ENCODE measurements at regions not wholly inside any gene's neighbourhood (a gene's known extent, or its start where the extent isn't known, plus 50 kb on each side); places are given as distances from the start of the nearest gene placed in this dataset.

GRCh38 chr16:86294535-86295196 is 215.7 kb upstream of the FOXF1 start:
- H4K20me1 ChIP-seq (ENCODE audit: insufficient read depth) = no peaks in the 10 kb centered on the region
- no peaks in the 10 kb centered on the region for H3K79me2 ChIP-seq (ENCODE audit: insufficient read depth, low read length)
- no peak for DNase-seq (ENCODE audit: low read depth, low spot score)
- no TSS peak for BruUV-seq (replicated peaks)
- H3K9ac ChIP-seq (ENCODE audit: low read length) = no peak overlapping the region
- ChIA-PET RAD21 (ENCODE audit: low non-redundant PET in 1 of 2, low total read pairs in 2 of 2, uncharacterized antibody in 2 of 2, unreplicated experiment in 2 of 2) (no interaction called here), POLR2A (no interaction called here), CTCF (no interaction called here)
- no peaks in the 10 kb centered on the region for H3K9me2 ChIP-seq (ENCODE audit: insufficient read depth)
- peaks cover 72% of the 10 kb centered on the region for H3K27me3 ChIP-seq (ENCODE audit: insufficient read depth, low read length)
- no peaks in the 10 kb centered on the region for H3K4me1 ChIP-seq (ENCODE audit: control insufficient read depth in 1 of 2, insufficient read depth in 2 of 2, low read length in 2 of 2)
- H3K27ac ChIP-seq (ENCODE audit: low read depth, low read length) = no peak overlapping the region
- intact Hi-C loops (cut with micrococcal nuclease) = no loop called here
- H3K4me2 ChIP-seq (ENCODE audit: low read length) = no peak overlapping the region
- no peak overlapping the region for H2AFZ ChIP-seq (ENCODE audit: low read depth, low read length, poor library complexity, severe bottlenecking)
- no peaks in the 10 kb centered on the region for H3K36me3 ChIP-seq (ENCODE audit: control insufficient read depth in 1 of 2, insufficient read depth in 2 of 2, low read length in 2 of 2)
- TF ChIP-seq CEBPB (IDR thresholded peaks at IDR 0.05; ENCODE audit: low read depth) = no peak
- no peak overlapping the region for H3K4me3 ChIP-seq (replicated peaks in 1 of 2; ENCODE audit: low read depth in 1 of 2, low read length in 2 of 2)
- H3K9me3 ChIP-seq (ENCODE audit: control insufficient read depth in 1 of 2, insufficient read depth in 1 of 2, low read depth in 1 of 2, low read length in 2 of 2) = no peaks in the 10 kb centered on the region
- no peak for ATAC-seq

DNA sequence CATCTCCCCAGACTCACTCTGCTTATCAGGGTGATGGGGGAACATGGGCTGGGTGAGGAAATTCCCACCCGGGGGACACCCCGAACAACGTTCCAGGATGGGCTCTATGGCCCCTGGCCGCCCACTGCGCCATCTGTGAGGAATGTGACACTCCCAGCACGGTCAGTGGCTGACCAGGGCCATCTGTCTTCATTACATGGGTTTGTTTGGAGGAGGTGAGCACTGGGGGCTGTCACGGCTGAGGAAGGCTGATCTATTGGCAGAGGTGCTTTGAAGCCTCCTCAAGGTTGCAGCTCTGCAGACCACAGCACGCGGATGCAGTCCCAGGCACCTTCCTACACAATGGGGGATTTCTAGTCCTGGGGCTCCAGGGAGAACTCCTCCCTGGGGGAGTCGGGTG is 214.1 kb upstream of the FOXF1 start:
- ChIA-PET CTCF (no interaction called here), POLR2A (no interaction called here), RAD21 (ENCODE audit: low non-redundant PET in 1 of 2, low total read pairs in 2 of 2, uncharacterized antibody in 2 of 2, unreplicated experiment in 2 of 2) (no interaction called here)
- no peak overlapping the region for H3K9ac ChIP-seq (ENCODE audit: low read length)
- no peak overlapping the region for H3K4me3 ChIP-seq (replicated peaks in 1 of 2; ENCODE audit: low read depth in 1 of 2, low read length in 2 of 2)
- DNase-seq (ENCODE audit: low read depth, low spot score) (no peak), ATAC-seq (no peak)
- H3K27ac ChIP-seq (ENCODE audit: low read depth, low read length) = no peak overlapping the region
- H3K27me3 ChIP-seq (ENCODE audit: insufficient read depth, low read length) = peaks cover 64% of the 10 kb centered on the region
- no peak overlapping the region for H2AFZ ChIP-seq (ENCODE audit: low read depth, low read length, poor library complexity, severe bottlenecking)
- TF ChIP-seq JUND (IDR thresholded peaks at IDR 0.05) = no peak
- TF ChIP-seq ZFX (IDR thresholded peaks at IDR 0.05) = no peak
- TF ChIP-seq, protein P1, sequence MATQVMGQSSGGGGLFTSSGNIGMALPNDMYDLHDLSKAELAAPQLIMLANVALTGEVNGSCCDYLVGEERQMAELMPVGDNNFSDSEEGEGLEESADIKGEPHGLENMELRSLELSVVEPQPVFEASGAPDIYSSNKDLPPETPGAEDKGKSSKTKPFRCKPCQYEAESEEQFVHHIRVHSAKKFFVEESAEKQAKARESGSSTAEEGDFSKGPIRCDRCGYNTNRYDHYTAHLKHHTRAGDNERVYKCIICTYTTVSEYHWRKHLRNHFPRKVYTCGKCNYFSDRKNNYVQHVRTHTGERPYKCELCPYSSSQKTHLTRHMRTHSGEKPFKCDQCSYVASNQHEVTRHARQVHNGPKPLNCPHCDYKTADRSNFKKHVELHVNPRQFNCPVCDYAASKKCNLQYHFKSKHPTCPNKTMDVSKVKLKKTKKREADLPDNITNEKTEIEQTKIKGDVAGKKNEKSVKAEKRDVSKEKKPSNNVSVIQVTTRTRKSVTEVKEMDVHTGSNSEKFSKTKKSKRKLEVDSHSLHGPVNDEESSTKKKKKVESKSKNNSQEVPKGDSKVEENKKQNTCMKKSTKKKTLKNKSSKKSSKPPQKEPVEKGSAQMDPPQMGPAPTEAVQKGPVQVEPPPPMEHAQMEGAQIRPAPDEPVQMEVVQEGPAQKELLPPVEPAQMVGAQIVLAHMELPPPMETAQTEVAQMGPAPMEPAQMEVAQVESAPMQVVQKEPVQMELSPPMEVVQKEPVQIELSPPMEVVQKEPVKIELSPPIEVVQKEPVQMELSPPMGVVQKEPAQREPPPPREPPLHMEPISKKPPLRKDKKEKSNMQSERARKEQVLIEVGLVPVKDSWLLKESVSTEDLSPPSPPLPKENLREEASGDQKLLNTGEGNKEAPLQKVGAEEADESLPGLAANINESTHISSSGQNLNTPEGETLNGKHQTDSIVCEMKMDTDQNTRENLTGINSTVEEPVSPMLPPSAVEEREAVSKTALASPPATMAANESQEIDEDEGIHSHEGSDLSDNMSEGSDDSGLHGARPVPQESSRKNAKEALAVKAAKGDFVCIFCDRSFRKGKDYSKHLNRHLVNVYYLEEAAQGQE (IDR thresholded peaks at IDR 0.05; ENCODE audit: low read depth) = no peak
- no peak for TF ChIP-seq TCF7L2 (IDR thresholded peaks at IDR 0.05; ENCODE audit: borderline replicate concordance, extremely low read depth, insufficient read depth, insufficient read length)
- no peak for TF ChIP-seq SRF (IDR thresholded peaks at IDR 0.05; ENCODE audit: low read depth)
- TF ChIP-seq ELF1 (IDR thresholded peaks at IDR 0.05; ENCODE audit: borderline replicate concordance, low read depth) = no peak
- no peak for TF ChIP-seq ZNF274 (IDR thresholded peaks at IDR 0.05; ENCODE audit: low read depth, low read length)
- no peak for TF ChIP-seq CEBPB (IDR thresholded peaks at IDR 0.05; ENCODE audit: low read depth)
- H3K9me2 ChIP-seq (ENCODE audit: insufficient read depth) = no peaks in the 10 kb centered on the region
- H3K4me2 ChIP-seq (ENCODE audit: low read length) = no peak overlapping the region
- no peaks in the 10 kb centered on the region for H3K36me3 ChIP-seq (ENCODE audit: control insufficient read depth in 1 of 2, insufficient read depth in 2 of 2, low read length in 2 of 2)
- no peaks in the 10 kb centered on the region for H3K4me1 ChIP-seq (ENCODE audit: control insufficient read depth in 1 of 2, insufficient read depth in 2 of 2, low read length in 2 of 2)
- no TSS peak for BruUV-seq (replicated peaks)
- no peaks in the 10 kb centered on the region for H3K79me2 ChIP-seq (ENCODE audit: insufficient read depth, low read length)
- intact Hi-C loops (cut with micrococcal nuclease) = no loop called here
- no peaks in the 10 kb centered on the region for H4K20me1 ChIP-seq (ENCODE audit: insufficient read depth)
- H3K9me3 ChIP-seq (ENCODE audit: control insufficient read depth in 1 of 2, insufficient read depth in 1 of 2, low read depth in 1 of 2, low read length in 2 of 2) = no peaks in the 10 kb centered on the region
